Activated CD8-positive, alpha-beta memory T cell treated with anti-CD3 and anti-CD28 coated beads, Interleukin-2, amount 50 U/mL, for 1 hour (primary cell): ENCODE measurements at regions not wholly inside any gene's neighbourhood (a gene's known extent, or its start where the extent isn't known, plus 50 kb on each side); places are given as distances from the start of the nearest gene placed in this dataset.

Experiments used
- DNase-seq: peaks from one replicate; pipeline ENCODE4 v3.0.0-alpha.2; 2020; ENCODE audit errors: extremely low read depth

GRCh38 chr21:41045534-41046268 lies 122.3 kb upstream of the BACE2 start:
- no peak for DNase-seq

- no peak for DNase-seq
Observed at GRCh38 chr21:41048145-41048544, 119.8 kb upstream of the BACE2 start.

- no peak for DNase-seq
Observed at GRCh38 chr21:41048623-41049022, 119.3 kb upstream of the BACE2 start.

- no peak for DNase-seq
Observed at GRCh38 chr21:41052820-41053555, 115.0 kb upstream of the BACE2 start.

GRCh38 chr21:41054018-41054578 lies 113.9 kb upstream of the BACE2 start:
- no peak for DNase-seq

- no peak for DNase-seq
Observed at GRCh38 chr21:41055266-41055665, 112.7 kb upstream of the BACE2 start.

GRCh38 chr21:41059871-41060270 lies 108.1 kb upstream of the BACE2 start:
- no peak for DNase-seq

- no peak for DNase-seq
Observed at GRCh38 chr21:41061701-41062100, 106.3 kb upstream of the BACE2 start.

- no peak for DNase-seq
Observed at GRCh38 chr21:41064334-41064791, 103.6 kb upstream of the BACE2 start.

- DNase-seq = no peak
Observed at GRCh38 chr21:41064951-41065350, 103.0 kb upstream of the BACE2 start.

- no peak for DNase-seq
Observed at GRCh38 chr21:41065539-41065938, 102.4 kb upstream of the BACE2 start.

GRCh38 chr21:41066086-41066938 lies 101.6 kb upstream of the BACE2 start:
- DNase-seq = no peak

- no peak for DNase-seq
Observed at GRCh38 chr21:41067709-41068108, 100.3 kb upstream of the BACE2 start.

GRCh38 chr21:41068496-41068895 lies 99.5 kb upstream of the BACE2 start:
- no peak for DNase-seq

- peak; percentile 9 for DNase-seq
Observed at GRCh38 chr21:41068967-41069642, 98.9 kb upstream of the BACE2 start.

- DNase-seq = no peak
Observed at GRCh38 chr21:41070284-41070683, 97.7 kb upstream of the BACE2 start.

GRCh38 chr21:41071258-41072171 lies 96.4 kb upstream of the BACE2 start:
- DNase-seq = no peak

GRCh38 chr21:41073558-41073957 lies 94.4 kb upstream of the BACE2 start:
- no peak for DNase-seq

GRCh38 chr21:41074396-41075184 lies 93.4 kb upstream of the BACE2 start:
- no peak for DNase-seq

GRCh38 chr21:41075656-41076055 lies 92.3 kb upstream of the BACE2 start:
- DNase-seq = no peak
